VCaP (cell line): ENCODE measurements at regions not wholly inside any gene's neighbourhood (a gene's known extent, or its start where the extent isn't known, plus 50 kb on each side); places are given as distances from the start of the nearest gene placed in this dataset.

Source experiments
- H3K27ac ChIP-seq: fragments of 450-650 bp; 2 replicates; pipeline ENCODE4 v1.5.1; 2017
- TF ChIP-seq, protein P1 (sequence below): fragments of 450-650 bp; conservative IDR thresholded peaks from 2 replicates; pipeline ENCODE4 v1.5.1; 2017; ENCODE audit warnings: mild to moderate bottlenecking, moderate library complexity

- TF ChIP-seq, protein P1, sequence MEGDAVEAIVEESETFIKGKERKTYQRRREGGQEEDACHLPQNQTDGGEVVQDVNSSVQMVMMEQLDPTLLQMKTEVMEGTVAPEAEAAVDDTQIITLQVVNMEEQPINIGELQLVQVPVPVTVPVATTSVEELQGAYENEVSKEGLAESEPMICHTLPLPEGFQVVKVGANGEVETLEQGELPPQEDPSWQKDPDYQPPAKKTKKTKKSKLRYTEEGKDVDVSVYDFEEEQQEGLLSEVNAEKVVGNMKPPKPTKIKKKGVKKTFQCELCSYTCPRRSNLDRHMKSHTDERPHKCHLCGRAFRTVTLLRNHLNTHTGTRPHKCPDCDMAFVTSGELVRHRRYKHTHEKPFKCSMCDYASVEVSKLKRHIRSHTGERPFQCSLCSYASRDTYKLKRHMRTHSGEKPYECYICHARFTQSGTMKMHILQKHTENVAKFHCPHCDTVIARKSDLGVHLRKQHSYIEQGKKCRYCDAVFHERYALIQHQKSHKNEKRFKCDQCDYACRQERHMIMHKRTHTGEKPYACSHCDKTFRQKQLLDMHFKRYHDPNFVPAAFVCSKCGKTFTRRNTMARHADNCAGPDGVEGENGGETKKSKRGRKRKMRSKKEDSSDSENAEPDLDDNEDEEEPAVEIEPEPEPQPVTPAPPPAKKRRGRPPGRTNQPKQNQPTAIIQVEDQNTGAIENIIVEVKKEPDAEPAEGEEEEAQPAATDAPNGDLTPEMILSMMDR = no peak
- no peak overlapping the region for H3K27ac ChIP-seq
These were observed 65.7 kb downstream of the PSMG1 start for GRCh38 chr21:39117440-39117970.

GRCh38 chr21:39116761-39117439 lies 66.4 kb downstream of the PSMG1 start:
- no peak overlapping the region for H3K27ac ChIP-seq
- TF ChIP-seq, protein P1 = no peak

DNA sequence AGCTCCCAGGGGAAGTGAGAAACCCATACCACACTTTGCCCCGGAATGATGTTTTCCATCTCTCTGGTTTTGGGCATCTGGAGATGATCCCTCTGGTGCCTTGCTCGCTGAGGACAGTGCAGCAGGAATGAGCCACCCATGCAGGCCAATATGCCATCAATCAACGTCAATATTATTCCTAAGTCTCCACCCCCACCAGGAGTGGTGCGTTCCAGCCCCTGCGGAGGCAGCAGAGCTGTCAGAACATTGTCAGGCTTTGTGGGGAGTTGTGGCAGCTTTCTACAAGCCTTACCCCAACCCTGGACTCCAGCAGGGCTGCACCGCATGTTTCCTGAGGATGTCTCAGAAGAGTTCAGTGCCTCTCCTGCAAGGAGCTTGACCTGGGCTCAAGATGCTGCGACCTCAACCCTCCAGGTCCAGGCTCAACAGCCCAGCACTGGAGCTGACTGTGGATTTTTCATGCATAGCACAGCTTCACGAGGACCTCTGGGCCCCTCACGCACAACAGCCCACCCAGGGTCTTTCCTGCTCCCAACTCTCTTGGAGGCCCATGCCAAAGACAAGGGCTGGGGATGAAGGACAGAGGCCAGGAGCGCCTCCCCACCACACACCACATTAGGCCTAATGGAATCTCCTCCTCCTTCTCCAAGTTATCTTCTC lies 67.5 kb downstream of the PSMG1 start:
- TF ChIP-seq, protein P1 = no peak
- no peak overlapping the region for H3K27ac ChIP-seq

DNA sequence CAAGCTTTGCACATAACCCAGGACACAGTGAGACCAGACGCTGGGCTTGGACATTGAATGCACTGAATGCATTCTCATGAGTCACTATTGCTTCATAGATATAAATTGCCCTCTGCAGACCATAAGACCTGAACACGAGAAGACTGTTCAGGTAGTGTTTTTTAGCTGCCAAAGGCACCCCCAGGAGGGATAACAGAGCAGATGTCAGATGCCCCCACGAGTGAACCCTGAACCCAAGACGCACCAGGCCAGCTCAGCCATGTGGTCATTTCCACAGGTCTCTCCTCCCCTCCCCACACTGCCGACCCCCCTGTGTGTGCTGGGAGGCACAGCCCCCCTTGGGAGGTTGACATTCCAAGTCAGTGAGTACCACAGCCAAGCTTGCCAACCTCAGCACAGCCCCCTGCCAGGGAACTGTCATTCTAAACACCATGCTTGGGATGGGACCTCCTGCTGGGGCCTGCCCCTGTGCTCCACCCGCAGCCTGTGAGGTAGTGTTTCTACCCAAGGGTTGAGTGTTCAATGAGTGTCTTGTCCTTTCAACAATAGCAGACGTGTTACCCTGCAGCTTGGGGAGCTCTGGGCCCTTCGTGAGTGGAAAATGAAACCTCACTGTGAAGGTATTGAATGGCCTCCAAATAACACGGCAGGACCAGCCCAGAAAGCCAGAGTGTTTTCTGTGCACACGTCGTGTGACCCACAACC lies 68.2 kb downstream of the PSMG1 start:
- TF ChIP-seq, protein P1 = no peak
- no peak overlapping the region for H3K27ac ChIP-seq

DNA sequence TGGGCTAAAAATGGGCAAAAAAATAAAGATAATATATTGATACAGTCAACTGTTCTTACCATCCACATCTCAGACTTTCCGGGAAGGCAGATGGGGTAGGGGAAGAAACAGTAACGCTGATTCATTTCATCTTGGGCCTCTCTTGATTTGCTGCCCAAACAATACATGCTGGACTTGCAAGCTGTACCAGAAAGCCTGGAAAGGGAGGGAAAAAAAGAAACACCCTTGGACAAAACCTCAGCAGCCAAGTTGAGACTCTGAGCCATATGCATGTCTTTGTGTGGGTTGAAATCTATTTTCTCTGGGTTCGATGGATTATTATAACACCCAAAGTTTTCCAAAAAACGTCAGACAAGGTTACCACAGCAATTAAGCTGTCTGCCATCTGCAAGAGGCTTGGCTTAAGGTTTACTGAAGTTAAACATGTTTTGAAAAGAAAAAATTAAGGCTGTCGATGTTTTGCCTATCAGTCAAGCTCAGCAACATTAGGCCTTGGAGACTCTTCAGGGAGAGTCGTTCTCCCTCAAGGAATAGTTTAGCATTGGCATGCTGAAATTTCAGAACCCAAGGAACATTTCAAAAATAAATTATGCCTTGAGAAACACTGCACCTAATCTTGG lies 71.2 kb downstream of the PSMG1 start:
- TF ChIP-seq, protein P1 = no peak
- no peak overlapping the region for H3K27ac ChIP-seq

DNA sequence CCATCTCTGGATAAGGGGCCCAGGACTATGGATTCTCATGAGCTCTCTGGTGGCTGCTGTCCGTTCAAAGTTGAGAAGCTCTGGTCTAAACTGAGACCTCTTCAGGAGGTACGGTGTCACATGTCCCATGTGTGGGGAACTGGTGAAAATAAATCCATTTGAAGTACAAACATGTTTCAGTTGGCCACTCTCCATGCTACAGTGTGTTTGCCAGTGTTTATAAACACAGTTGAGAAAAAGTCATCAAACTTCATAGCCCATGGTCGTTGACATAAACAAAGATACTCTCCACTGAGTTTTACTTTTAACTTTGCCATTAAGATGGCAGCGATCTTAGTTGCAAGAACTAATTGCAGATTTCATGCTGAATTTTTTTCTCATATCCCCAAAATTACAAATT lies 72.8 kb downstream of the PSMG1 start:
- TF ChIP-seq, protein P1 = no peak
- H3K27ac ChIP-seq = no peak overlapping the region

GRCh38 chr21:39109596-39110210 lies 73.5 kb downstream of the PSMG1 start:
- TF ChIP-seq, protein P1 = no peak
- H3K27ac ChIP-seq = no peak overlapping the region
